Body of pancreas (tissue), 4 donors: ENCODE measurements at regions not wholly inside any gene's neighbourhood (a gene's known extent, or its start where the extent isn't known, plus 50 kb on each side); places are given as distances from the start of the nearest gene placed in this dataset.

Experiments
- ATAC-seq: fragments of 150-250 bp; one replicate; pipeline ENCODE4 v1.9.1; 2016
- DNase-seq, 4 donors: peaks; one replicate each; pipeline ENCODE4 v3.0.0-alpha.2; 2019
- H3K27ac ChIP-seq, 4 donors: fragments of 200-600 bp; sonication (generic); 1 replicate in 3 of 4; 2 replicates in 1 of 4; pipeline versions ENCODE4 v1.5.1 to v1.6.1; 2016 to 2019; ENCODE audit warnings: mild to moderate bottlenecking in 1 of 4, mixed read lengths in 1 of 4, moderate library complexity in 1 of 4
- H3K27me3 ChIP-seq, 2 donors: fragments of 200-600 bp; sonication (generic); one replicate each; pipeline ENCODE4 v1.6.0; 2016; ENCODE audit warnings: mild to moderate bottlenecking in 1 of 2
- H3K36me3 ChIP-seq, 2 donors: fragments of 200-600 bp; sonication (generic); replicated peaks in 1 of 2; 2 replicates each; pipeline ENCODE4 v1.5.1; 2016; ENCODE audit warnings: low read depth in 2 of 2; ENCODE audit not compliant: insufficient read depth in 1 of 2
- H3K4me1 ChIP-seq: fragments of 200-600 bp; sonication (generic); one replicate; pipeline ENCODE4 v1.6.0; 2016
- H3K4me3 ChIP-seq, 2 donors: fragments of 200-600 bp; sonication (generic); 1 replicate in 1 of 2; 2 replicates in 1 of 2; pipeline ENCODE4 v1.5.1; 2016 to 2019
- H3K9me3 ChIP-seq, 3 donors: fragments of 200-600 bp; sonication (generic); 1 replicate in 2 of 3; 2 replicates in 1 of 3; pipeline ENCODE4 v1.5.1; 2016
- POLR2A ChIP-seq, 3 donors: fragments of 450-650 bp; IDR thresholded peaks; one replicate each; pipeline ENCODE4 v1.6.1; 2016; ENCODE audit warnings: antibody characterized with exemption in 3 of 3, mild to moderate bottlenecking in 2 of 3
- WGBS, 2 donors: methylation state at CpG; one replicate each; pipeline ENCODE4 v1.1.5; 2017; 5-methylcytosine and 5-hydroxymethylcytosine counted together
- intact Hi-C: fragments of 100-400 bp; cut with DNase I; formaldehyde crosslinking; loops from one replicate; pipeline ENCODE4 v1.15.1; 2023
- TF ChIP-seq, protein P1 (sequence below), 7 experiments: fragments of 450-650 bp in 4 of 7; fragments of 200-600 bp in 3 of 7; sonication (generic) in 3 of 7; IDR thresholded peaks; one replicate each; pipeline ENCODE4 v1.5.1; 2016 to 2019; ENCODE audit warnings: antibody characterized with exemption in 7 of 7

DNA sequence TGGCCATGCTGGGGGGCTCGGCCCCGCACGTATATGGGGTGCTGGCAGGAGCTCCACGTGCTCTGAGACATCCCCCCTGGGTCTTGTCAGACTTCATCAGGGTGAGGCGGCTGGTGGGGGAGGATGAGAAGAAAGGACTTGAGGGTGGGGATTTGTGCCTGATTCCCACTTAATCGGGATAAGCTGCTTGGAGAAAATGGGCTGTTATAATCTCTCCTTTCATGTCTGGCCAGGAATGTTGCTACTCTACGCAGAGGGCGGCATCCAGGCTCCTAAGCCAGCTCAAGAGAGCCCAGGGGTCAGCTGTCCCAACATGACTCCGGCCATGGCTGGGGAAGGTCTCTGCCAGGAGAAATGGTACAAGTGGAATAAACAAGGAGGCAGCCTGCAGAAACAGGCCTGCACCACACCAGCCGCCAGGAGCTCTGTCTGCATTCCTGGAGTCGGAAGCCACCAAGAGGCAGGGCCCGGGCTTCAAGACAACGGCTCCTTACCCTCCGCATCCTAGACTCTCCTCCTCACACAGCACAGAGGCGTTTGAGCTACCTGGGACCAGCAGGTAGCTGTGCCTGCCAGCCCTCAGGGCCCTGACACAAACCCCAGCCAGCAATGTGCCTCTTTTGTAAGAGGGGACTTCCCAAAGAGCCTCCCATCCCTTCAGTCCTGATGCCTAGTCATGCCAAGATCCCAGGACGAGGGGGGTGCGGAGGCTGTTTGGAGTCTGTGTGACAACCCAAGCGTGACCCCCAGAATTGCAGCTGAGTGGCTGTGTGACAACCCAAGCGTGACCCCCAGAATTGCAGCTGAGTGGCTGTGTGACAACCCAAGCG lies 195.8 kb upstream of the DIO3 start:
- ATAC-seq (no peak), DNase-seq (peak in 1 of 4 donors; percentile 14)
- Histone ChIP-seq H3K27me3 (no peaks in the 10 kb centered on the region), H3K9me3 (no peaks in the 10 kb centered on the region), H3K27ac (peak overlapping the region in 1 of 4 donors; percentile 27), H3K4me1 (no peaks in the 10 kb centered on the region), H3K36me3 (no peaks in the 10 kb centered on the region), H3K4me3 (no peak overlapping the region)
- intact Hi-C loops = no loop called here
- TF ChIP-seq POLR2A (IDR thresholded peaks at IDR 0.05) = no peak
- TF ChIP-seq, protein P1, sequence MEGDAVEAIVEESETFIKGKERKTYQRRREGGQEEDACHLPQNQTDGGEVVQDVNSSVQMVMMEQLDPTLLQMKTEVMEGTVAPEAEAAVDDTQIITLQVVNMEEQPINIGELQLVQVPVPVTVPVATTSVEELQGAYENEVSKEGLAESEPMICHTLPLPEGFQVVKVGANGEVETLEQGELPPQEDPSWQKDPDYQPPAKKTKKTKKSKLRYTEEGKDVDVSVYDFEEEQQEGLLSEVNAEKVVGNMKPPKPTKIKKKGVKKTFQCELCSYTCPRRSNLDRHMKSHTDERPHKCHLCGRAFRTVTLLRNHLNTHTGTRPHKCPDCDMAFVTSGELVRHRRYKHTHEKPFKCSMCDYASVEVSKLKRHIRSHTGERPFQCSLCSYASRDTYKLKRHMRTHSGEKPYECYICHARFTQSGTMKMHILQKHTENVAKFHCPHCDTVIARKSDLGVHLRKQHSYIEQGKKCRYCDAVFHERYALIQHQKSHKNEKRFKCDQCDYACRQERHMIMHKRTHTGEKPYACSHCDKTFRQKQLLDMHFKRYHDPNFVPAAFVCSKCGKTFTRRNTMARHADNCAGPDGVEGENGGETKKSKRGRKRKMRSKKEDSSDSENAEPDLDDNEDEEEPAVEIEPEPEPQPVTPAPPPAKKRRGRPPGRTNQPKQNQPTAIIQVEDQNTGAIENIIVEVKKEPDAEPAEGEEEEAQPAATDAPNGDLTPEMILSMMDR (IDR thresholded peaks at IDR 0.05) = no peak
- 73 to 79% methylated on average over 9 to 20 of the region's 20 CpGs for WGBS, 2 donors

DNA sequence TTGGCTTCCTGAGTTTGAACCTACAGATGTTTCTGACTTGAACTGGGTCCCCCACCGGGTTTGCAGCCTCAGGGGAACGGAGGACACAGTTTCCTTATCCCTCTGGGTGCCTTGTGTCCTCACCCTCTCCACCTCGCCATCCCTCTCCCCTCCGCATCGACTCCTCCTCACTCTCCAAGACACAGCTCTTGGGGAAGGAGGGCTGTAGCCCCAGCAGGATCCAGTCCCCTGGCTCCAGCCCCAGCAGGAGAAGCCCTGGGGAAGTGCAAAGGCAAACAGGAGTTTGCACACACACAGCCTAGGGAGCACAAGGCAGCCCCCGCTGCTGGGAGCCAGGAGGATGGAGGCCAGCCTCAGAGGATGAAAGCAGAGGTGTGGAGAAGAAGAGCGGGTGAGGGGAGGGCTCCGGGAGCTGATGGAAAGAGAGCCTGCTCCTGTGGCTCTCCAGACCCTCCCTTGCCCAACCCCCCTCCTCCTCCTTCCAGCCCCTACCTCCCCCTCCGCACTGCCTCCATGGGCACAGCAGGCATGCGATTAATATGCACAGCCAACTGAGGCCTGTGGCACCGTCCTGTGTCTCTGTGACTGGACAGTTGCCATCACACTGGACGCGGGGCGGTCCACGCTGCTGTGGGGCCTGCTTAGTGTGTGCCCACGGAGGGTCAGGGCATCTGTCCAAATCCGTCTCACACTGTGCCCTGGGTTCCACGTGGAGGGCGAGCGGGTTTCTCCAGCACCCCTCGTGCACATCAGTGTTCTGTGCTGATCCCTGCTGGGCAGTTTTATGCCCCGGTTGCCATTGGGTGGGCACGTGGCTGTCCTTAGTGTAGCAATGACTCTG lies 193.7 kb upstream of the DIO3 start:
- H3K27ac ChIP-seq = no peak overlapping the region
- intact Hi-C loops = no loop called here
- no peaks in the 10 kb centered on the region for H3K9me3 ChIP-seq
- DNase-seq = no peak
- no peaks in the 10 kb centered on the region for H3K36me3 ChIP-seq
- 68 to 69% methylated on average over 16 to 23 of the region's 23 CpGs for WGBS, 2 donors
- no peaks in the 10 kb centered on the region for H3K4me1 ChIP-seq
- ATAC-seq = no peak
- H3K27me3 ChIP-seq = no peaks in the 10 kb centered on the region
- no peak overlapping the region for H3K4me3 ChIP-seq
- no peak for TF ChIP-seq POLR2A (IDR thresholded peaks at IDR 0.05)
- TF ChIP-seq, protein P1 (IDR thresholded peaks at IDR 0.05) = no peak

DNA sequence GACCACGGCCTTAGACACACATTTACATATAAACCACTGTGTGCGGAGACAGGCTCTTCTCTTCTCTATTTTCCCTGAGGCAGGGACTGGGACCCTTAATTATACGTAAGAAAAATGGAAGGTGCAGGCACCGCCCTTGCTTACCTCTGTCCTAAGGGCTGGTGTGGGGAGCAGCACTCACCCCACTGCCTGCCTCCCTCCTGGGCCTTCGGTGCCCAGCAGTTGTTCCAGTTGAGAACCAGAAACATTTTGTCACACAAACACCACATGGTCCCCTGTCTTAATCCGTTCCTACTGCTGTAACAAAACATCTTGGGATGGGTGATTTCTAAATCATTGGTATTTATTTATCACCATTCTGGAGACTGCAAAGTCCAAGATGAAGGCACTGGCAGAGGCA lies 192.7 kb upstream of the DIO3 start:
- Histone ChIP-seq H3K4me1 (no peaks in the 10 kb centered on the region), H3K36me3 (no peaks in the 10 kb centered on the region), H3K27me3 (no peaks in the 10 kb centered on the region), H3K27ac (no peak overlapping the region), H3K4me3 (no peak overlapping the region), H3K9me3 (no peaks in the 10 kb centered on the region)
- 80 to 90% methylated on average over 5 to 6 of the region's 6 CpGs for WGBS, 2 donors
- no peak for DNase-seq
- ATAC-seq = no peak
- intact Hi-C loops = no loop called here
- TF ChIP-seq, protein P1 (IDR thresholded peaks at IDR 0.05) = no peak
- no peak for TF ChIP-seq POLR2A (IDR thresholded peaks at IDR 0.05)

DNA sequence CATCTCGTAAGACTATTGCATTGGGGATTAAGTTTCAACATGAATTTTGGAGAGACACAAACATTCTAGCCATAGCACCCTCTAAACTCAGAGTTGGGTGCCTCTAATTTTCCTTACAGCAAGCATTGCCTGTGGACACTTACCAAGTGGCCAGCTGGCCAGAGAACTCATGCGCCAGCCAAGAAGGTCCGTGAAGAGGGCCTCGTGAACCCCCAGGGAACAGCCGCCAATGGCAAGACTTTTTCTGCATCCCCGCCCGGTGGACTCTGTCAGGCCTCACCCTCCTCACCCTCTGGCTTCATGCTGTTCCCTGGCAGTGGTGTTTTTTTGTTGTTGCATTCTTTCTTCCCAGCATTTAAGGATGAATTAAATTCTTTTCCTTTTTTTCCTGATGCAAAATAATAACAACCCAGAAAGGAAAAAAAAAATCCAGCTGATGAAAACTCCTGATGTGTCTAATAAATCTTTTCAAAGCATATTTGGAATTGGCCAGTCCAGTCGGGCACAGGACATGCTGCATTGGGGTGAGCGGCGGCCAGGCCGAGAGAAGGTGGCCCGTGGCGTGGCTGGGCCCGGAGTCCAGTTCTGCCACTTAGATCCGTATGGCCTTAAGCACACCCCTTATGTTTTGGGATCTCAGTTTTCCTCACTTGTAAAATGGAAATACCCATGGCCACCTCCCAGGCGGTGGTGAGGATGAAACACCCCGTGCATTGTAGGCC lies 191.9 kb upstream of the DIO3 start:
- Histone ChIP-seq H3K27me3 (no peaks in the 10 kb centered on the region), H3K4me1 (no peaks in the 10 kb centered on the region), H3K27ac (no peak overlapping the region), H3K36me3 (no peaks in the 10 kb centered on the region), H3K9me3 (no peaks in the 10 kb centered on the region), H3K4me3 (no peak overlapping the region)
- TF ChIP-seq POLR2A (IDR thresholded peaks at IDR 0.05) = no peak
- TF ChIP-seq, protein P1 (IDR thresholded peaks at IDR 0.05) = no peak
- DNase-seq (no peak), ATAC-seq (no peak)
- WGBS, 2 donors = 82 to 90% methylated on average over 17 of the region's 17 CpGs
- intact Hi-C loops = no loop called here
